ENCODE measurements at regions not wholly inside any gene's neighbourhood (a gene's known extent, or its start where the extent isn't known, plus 50 kb on each side); places are given as distances from the start of the nearest gene placed in this dataset.

GRCh38 chr4:41883988-41884734 is 51.1 kb upstream of the TMEM33 start:
- no peak for DNase-seq
- Mint-ChIP-seq H3K4me1 (peaks cover 12% of the 10 kb centered on the region), H3K36me3 (ENCODE audit: low read depth) (peaks cover 3% of the 10 kb centered on the region), H3K27ac (no peak overlapping the region), H3K27me3 (peaks cover 61% of the 10 kb centered on the region), H3K4me3 (no peak overlapping the region)
- no peak for ATAC-seq
- no peaks in the 10 kb centered on the region for H3K9me3 ChIP-seq (ENCODE audit: control insufficient read depth, low read length, poor library complexity, severe bottlenecking)

- Mint-ChIP-seq H3K4me3 (peak overlapping the region; percentile 74), H3K36me3 (ENCODE audit: low read depth) (peaks cover 3% of the 10 kb centered on the region), H3K27ac (no peak overlapping the region), H3K4me1 (peaks cover 16% of the 10 kb centered on the region), H3K27me3 (peaks cover 74% of the 10 kb centered on the region)
- H3K9me3 ChIP-seq (ENCODE audit: control insufficient read depth, low read length, poor library complexity, severe bottlenecking) = no peaks in the 10 kb centered on the region
- DNase-seq = peak; percentile 27 to 45 (median 35)
- peak; percentile 91 for ATAC-seq
These were observed 52.4 kb upstream of the TMEM33 start for GRCh38 chr4:41882625-41883347.

- Mint-ChIP-seq H3K4me1 (peaks cover 16% of the 10 kb centered on the region), H3K27me3 (peaks cover 74% of the 10 kb centered on the region), H3K36me3 (ENCODE audit: low read depth) (peaks cover 3% of the 10 kb centered on the region), H3K4me3 (peak overlapping the region; percentile 74), H3K27ac (no peak overlapping the region)
- DNase-seq (no peak), ATAC-seq (peak; percentile 31)
- H3K9me3 ChIP-seq (ENCODE audit: control insufficient read depth, low read length, poor library complexity, severe bottlenecking) = no peaks in the 10 kb centered on the region
These were observed 53.1 kb upstream of the TMEM33 start for GRCh38 chr4:41881981-41882624.

GRCh38 chr4:41880840-41881831 is 54.1 kb upstream of the TMEM33 start:
- H3K4me3 Mint-ChIP-seq = peak overlapping the region; percentile 67
- H3K9me3 ChIP-seq (ENCODE audit: control insufficient read depth, low read length, poor library complexity, severe bottlenecking) = no peaks in the 10 kb centered on the region
- H3K27me3 Mint-ChIP-seq = peaks cover 74% of the 10 kb centered on the region
- ATAC-seq = no peak
- H3K4me1 Mint-ChIP-seq = peaks cover 18% of the 10 kb centered on the region
- H3K36me3 Mint-ChIP-seq (ENCODE audit: low read depth) = peaks cover 3% of the 10 kb centered on the region
- DNase-seq = no peak
- no peak overlapping the region for H3K27ac Mint-ChIP-seq

- H3K9me3 ChIP-seq (ENCODE audit: control insufficient read depth, low read length, poor library complexity, severe bottlenecking) = no peaks in the 10 kb centered on the region
- Mint-ChIP-seq H3K27me3 (peaks cover 78% of the 10 kb centered on the region), H3K27ac (no peak overlapping the region), H3K36me3 (ENCODE audit: low read depth) (peaks cover 3% of the 10 kb centered on the region), H3K4me1 (peaks cover 18% of the 10 kb centered on the region), H3K4me3 (peak overlapping the region; percentile 67)
- DNase-seq (no peak), ATAC-seq (no peak)
These were observed 55.0 kb upstream of the TMEM33 start for GRCh38 chr4:41880022-41880837.

- ATAC-seq = no peak
- Mint-ChIP-seq H3K36me3 (ENCODE audit: low read depth) (peaks cover 3% of the 10 kb centered on the region), H3K4me3 (no peak overlapping the region)
These were observed 55.7 kb upstream of the TMEM33 start for GRCh38 chr4:41879552-41879951.

GRCh38 chr4:41878991-41879491 is 56.2 kb upstream of the TMEM33 start:
- DNase-seq (no peak), ATAC-seq (no peak)
- Mint-ChIP-seq H3K27me3 (peaks cover 81% of the 10 kb centered on the region), H3K4me3 (no peak overlapping the region), H3K27ac (no peak overlapping the region), H3K36me3 (ENCODE audit: low read depth) (peaks cover 3% of the 10 kb centered on the region), H3K4me1 (peaks cover 18% of the 10 kb centered on the region)
- no peaks in the 10 kb centered on the region for H3K9me3 ChIP-seq (ENCODE audit: control insufficient read depth, low read length, poor library complexity, severe bottlenecking)

More at GRCh38 chr4:41879552-41879951, 55.7 kb upstream of the TMEM33 start:
- no peak for DNase-seq
- Mint-ChIP-seq H3K27me3 (peaks cover 77% of the 10 kb centered on the region), H3K27ac (no peak overlapping the region), H3K4me1 (peaks cover 18% of the 10 kb centered on the region)
- no peaks in the 10 kb centered on the region for H3K9me3 ChIP-seq (ENCODE audit: control insufficient read depth, low read length, poor library complexity, severe bottlenecking)

GRCh38 chr4:41878170-41878969 is 56.9 kb upstream of the TMEM33 start:
- H3K4me1 Mint-ChIP-seq = peaks cover 18% of the 10 kb centered on the region
- peaks cover 3% of the 10 kb centered on the region for H3K36me3 Mint-ChIP-seq (ENCODE audit: low read depth)
- no peak overlapping the region for H3K27ac Mint-ChIP-seq
- peak overlapping the region; percentile 19 for H3K4me3 Mint-ChIP-seq
- ATAC-seq = no peak
- no peaks in the 10 kb centered on the region for H3K9me3 ChIP-seq (ENCODE audit: control insufficient read depth, low read length, poor library complexity, severe bottlenecking)
- H3K27me3 Mint-ChIP-seq = peaks cover 86% of the 10 kb centered on the region
- DNase-seq = no peak

- Mint-ChIP-seq H3K27me3 (peaks cover 92% of the 10 kb centered on the region), H3K4me1 (peaks cover 18% of the 10 kb centered on the region), H3K36me3 (ENCODE audit: low read depth) (peaks cover 3% of the 10 kb centered on the region), H3K4me3 (no peak overlapping the region), H3K27ac (no peak overlapping the region)
- no peak for ATAC-seq
- DNase-seq = no peak
- H3K9me3 ChIP-seq (ENCODE audit: control insufficient read depth, low read length, poor library complexity, severe bottlenecking) = no peaks in the 10 kb centered on the region
These were observed 58.0 kb upstream of the TMEM33 start for GRCh38 chr4:41877020-41877796.

- no peaks in the 10 kb centered on the region for H3K9me3 ChIP-seq (ENCODE audit: control insufficient read depth, low read length, poor library complexity, severe bottlenecking)
- peaks cover 7% of the 10 kb centered on the region for H3K4me1 Mint-ChIP-seq
- ATAC-seq (no peak), DNase-seq (no peak)
- H3K36me3 Mint-ChIP-seq (ENCODE audit: low read depth) = no peaks in the 10 kb centered on the region
- H3K27me3 Mint-ChIP-seq = peaks cover 92% of the 10 kb centered on the region
- H3K4me3 Mint-ChIP-seq = no peak overlapping the region
- no peak overlapping the region for H3K27ac Mint-ChIP-seq
These were observed 60.4 kb upstream of the TMEM33 start for GRCh38 chr4:41874873-41875272.

GRCh38 chr4:41874398-41874797 is 60.8 kb upstream of the TMEM33 start:
- Mint-ChIP-seq H3K4me1 (peaks cover 6% of the 10 kb centered on the region), H3K36me3 (ENCODE audit: low read depth) (no peaks in the 10 kb centered on the region), H3K4me3 (no peak overlapping the region), H3K27me3 (peaks cover 90% of the 10 kb centered on the region), H3K27ac (no peak overlapping the region)
- H3K9me3 ChIP-seq (ENCODE audit: control insufficient read depth, low read length, poor library complexity, severe bottlenecking) = no peaks in the 10 kb centered on the region
- DNase-seq = no peak
- ATAC-seq = no peak
